Neural cell (in vitro differentiated cells): ENCODE measurements at regions not wholly inside any gene's neighbourhood (a gene's known extent, or its start where the extent isn't known, plus 50 kb on each side); places are given as distances from the start of the nearest gene placed in this dataset.

Experiments used
- MXI1 ChIP-seq: fragments of 450-650 bp; conservative IDR thresholded peaks from 2 replicates; pipeline ENCODE4 v1.6.1; 2014; ENCODE audit warnings: antibody characterized with exemption, mild to moderate bottlenecking; ENCODE audit not compliant: poor library complexity, severe bottlenecking
- POLR2AphosphoS5 ChIP-seq: IDR thresholded peaks from 2 replicates; pipeline ENCODE4 v1.6.1; 2012
- TF ChIP-seq, protein P1 (sequence below): fragments of 450-650 bp; IDR thresholded peaks from 2 replicates; pipeline ENCODE4 v1.5.1; 2014; ENCODE audit warnings: antibody characterized with exemption, mild to moderate bottlenecking, moderate library complexity; ENCODE audit not compliant: poor library complexity, severe bottlenecking
- TF ChIP-seq, protein P2 (sequence below): IDR thresholded peaks from 2 replicates; pipeline ENCODE4 v1.6.1; 2012; ENCODE audit warnings: borderline replicate concordance

DNA sequence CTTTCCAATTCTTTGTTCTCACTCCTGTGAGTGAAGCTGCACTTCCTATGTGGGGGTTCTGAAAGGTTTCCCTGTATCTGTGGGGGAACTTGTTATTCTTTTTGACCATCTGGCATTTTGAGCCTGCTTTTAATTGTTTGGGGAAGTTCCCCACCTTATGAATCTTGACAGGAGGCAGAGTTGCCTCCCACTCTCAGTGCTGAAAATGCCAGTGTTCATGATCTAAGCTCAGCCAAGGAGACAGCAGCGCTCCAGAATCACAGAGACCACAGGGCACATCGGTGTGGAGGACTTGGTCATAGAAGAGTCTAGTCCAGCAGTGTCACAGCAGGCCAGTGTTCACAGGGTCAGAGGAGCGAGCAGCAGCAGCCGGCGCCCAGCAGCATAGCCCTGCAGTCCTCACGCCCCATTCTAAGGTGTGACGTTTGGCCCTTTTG is 63.8 kb upstream of the PRDX6 start:
- TF ChIP-seq MXI1 (no peak), POLR2AphosphoS5 (no peak)
- TF ChIP-seq, protein P1, sequence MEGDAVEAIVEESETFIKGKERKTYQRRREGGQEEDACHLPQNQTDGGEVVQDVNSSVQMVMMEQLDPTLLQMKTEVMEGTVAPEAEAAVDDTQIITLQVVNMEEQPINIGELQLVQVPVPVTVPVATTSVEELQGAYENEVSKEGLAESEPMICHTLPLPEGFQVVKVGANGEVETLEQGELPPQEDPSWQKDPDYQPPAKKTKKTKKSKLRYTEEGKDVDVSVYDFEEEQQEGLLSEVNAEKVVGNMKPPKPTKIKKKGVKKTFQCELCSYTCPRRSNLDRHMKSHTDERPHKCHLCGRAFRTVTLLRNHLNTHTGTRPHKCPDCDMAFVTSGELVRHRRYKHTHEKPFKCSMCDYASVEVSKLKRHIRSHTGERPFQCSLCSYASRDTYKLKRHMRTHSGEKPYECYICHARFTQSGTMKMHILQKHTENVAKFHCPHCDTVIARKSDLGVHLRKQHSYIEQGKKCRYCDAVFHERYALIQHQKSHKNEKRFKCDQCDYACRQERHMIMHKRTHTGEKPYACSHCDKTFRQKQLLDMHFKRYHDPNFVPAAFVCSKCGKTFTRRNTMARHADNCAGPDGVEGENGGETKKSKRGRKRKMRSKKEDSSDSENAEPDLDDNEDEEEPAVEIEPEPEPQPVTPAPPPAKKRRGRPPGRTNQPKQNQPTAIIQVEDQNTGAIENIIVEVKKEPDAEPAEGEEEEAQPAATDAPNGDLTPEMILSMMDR, result no peak
- TF ChIP-seq, protein P2, sequence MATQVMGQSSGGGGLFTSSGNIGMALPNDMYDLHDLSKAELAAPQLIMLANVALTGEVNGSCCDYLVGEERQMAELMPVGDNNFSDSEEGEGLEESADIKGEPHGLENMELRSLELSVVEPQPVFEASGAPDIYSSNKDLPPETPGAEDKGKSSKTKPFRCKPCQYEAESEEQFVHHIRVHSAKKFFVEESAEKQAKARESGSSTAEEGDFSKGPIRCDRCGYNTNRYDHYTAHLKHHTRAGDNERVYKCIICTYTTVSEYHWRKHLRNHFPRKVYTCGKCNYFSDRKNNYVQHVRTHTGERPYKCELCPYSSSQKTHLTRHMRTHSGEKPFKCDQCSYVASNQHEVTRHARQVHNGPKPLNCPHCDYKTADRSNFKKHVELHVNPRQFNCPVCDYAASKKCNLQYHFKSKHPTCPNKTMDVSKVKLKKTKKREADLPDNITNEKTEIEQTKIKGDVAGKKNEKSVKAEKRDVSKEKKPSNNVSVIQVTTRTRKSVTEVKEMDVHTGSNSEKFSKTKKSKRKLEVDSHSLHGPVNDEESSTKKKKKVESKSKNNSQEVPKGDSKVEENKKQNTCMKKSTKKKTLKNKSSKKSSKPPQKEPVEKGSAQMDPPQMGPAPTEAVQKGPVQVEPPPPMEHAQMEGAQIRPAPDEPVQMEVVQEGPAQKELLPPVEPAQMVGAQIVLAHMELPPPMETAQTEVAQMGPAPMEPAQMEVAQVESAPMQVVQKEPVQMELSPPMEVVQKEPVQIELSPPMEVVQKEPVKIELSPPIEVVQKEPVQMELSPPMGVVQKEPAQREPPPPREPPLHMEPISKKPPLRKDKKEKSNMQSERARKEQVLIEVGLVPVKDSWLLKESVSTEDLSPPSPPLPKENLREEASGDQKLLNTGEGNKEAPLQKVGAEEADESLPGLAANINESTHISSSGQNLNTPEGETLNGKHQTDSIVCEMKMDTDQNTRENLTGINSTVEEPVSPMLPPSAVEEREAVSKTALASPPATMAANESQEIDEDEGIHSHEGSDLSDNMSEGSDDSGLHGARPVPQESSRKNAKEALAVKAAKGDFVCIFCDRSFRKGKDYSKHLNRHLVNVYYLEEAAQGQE, result no peak
